ENCODE measurements at regions not wholly inside any gene's neighbourhood (a gene's known extent, or its start where the extent isn't known, plus 50 kb on each side); places are given as distances from the start of the nearest gene placed in this dataset.
"Not testable (repeated sequence)": the region's sequence is repeated elsewhere in the genome, so short reads cannot be mapped to it uniquely, and the experiment has no call there.

- DNase-seq (ENCODE audit: low read depth) = no peak
Observed at GRCh38 chr2:236895497-236895896, 190.2 kb upstream of the COPS8 start.

DNA sequence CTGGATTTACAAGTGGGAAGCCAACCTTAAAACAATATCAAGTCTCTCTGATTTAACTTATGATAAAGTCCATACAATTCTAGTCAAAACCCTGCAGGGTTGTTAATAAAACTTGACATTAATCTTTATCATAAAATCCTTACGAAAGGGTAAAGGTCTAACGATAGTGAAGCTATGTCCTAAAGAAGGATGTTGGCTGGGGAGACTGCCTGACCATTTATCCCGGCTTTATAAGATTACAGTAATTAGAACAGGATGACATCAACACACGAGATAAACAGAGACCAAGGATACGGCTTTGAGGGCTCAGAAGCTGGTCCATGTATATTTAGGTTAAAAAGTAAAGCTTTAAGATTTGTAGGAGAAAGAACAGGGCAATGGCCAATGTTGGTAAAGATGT is 189.0 kb upstream of the COPS8 start:
- no peak for DNase-seq (ENCODE audit: low read depth)

DNA sequence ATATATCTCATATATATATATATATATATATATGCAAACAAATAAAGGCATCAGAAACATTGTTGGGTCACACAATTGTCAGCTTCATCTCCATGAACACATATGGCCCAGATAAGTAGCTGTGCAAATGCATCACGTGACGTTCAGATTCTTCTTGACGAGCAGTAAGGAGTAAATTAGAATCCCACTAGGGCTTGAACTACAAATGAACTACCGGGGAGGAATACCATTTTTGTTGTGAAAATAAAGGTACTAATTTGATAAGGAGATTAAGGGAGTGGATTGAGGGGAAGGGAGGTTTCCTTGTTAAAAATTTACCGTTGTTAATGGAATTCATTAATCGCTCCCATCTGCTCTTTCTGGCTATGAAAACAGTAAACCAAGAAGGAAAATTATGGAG is 186.5 kb upstream of the COPS8 start:
- DNase-seq (ENCODE audit: low read depth) = no peak

DNA sequence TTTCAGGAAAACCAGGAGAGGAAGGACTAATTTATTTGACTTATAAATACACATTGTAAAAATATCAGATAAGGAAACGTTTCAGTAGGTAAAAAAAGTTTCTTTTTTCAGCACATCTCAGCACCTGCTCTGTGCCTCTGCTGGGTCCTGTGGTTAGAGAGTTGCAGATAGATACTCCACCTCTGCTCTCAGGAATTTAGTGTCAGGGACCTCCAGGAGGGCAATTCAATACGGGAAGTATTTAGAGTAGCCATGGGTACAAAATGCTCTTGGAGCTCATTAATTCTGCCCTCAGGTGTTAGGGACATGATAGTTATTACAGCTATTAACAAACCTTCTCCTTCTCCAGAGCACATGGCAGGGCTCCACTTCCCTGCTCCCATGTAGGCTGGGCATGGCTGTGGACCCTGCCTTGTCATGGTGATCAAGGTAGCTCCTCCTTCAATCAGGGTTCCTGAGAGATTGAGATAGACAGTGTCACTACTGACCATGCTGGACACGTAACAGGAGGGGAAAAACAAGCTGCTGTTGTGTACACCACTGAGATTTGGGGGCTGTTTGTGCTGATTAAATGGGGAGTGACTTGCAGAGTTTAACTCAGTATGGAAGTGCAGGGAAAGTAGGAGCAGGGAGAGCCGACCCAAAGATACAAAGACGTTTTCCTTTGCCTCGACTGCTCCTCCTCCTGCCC is 185.6 kb upstream of the COPS8 start:
- no peak for DNase-seq (ENCODE audit: low read depth)

GRCh38 chr2:236901956-236902355 is 183.7 kb upstream of the COPS8 start:
- no peak for DNase-seq (ENCODE audit: low read depth)

DNA sequence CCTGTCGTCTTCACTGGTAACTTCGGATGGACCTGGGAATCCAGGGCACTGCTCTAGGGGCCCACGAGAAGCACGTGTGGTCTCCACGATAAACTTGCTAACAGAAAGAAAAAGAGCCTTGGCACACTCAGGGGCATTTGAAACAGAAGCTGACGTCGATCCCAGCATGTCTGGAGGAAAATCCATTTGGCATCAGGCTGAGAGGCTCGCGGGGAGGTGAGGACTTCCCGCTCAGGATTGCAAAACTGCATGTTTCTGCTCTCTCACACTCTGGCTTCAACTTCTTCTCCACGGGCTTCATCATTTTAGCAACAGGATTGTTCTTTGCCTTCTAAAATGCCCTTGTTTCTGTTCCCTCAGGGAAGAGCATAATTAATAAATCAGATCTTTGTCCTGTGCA is 181.7 kb upstream of the COPS8 start:
- DNase-seq (ENCODE audit: low read depth) = no peak

- no peak for DNase-seq (ENCODE audit: low read depth)
Observed at GRCh38 chr2:236904389-236905263, 181.1 kb upstream of the COPS8 start.

- DNase-seq (ENCODE audit: low read depth) = no peak
Observed at GRCh38 chr2:236905976-236906375, 179.7 kb upstream of the COPS8 start.

DNA sequence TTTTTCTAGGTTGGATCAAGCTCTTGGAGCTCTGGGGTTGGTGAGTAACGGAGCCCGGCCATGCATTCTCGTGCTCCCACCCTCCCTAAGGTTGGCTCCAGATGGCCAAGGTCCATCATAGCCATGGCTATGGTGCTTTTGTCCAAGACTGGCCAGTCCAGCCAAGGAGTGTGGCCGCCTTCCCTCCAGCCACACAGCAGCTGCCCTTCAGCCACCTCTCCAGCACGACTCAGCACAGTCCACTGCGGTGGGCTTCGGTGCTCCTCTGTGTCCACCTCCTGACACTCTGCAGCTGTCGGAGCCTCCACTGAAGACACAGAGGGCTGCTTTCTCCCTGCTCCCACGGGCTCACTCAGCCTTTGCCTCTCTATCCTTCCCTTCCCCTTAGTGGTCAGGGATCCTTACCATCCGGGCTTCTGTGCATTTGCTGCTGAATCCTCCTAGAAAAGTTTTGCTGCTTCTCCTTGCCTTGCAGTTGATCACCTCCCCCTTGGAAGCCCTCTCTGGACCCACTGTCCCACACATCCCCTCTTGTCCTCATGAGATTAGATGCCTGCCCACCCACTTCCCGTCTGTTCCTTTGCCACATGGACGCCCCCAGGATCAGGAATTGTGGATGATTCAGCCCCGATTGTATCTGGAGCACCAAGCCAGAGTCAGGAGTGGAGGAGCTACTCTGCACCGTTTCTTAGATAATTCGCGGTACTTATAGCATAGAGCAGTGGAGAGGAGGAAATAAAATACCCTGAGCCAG is 177.1 kb upstream of the COPS8 start:
- no peak for DNase-seq (ENCODE audit: low read depth)

GRCh38 chr2:236909193-236909504 is 176.5 kb upstream of the COPS8 start:
- DNase-seq (ENCODE audit: low read depth) = no peak

DNA sequence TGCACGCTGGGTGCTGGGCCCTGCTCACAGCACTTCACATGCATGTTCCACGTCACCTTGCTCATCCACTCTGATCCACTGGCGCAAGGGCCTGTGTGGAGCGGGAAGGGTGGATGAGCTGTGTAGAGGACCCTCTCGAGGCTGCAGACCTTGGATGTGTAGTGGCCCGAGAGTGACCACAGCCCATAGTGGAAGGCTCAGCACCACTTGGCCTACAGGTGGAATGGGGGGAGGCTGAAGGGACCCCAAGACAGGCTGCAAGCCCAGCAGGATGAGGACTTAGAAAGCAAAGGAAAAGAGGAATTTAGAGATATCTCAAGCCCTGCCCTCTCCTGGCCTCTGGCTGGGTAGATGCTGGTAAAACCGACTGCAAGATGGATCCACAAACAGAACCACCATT is 175.9 kb upstream of the COPS8 start:
- no peak for DNase-seq (ENCODE audit: low read depth)

DNA sequence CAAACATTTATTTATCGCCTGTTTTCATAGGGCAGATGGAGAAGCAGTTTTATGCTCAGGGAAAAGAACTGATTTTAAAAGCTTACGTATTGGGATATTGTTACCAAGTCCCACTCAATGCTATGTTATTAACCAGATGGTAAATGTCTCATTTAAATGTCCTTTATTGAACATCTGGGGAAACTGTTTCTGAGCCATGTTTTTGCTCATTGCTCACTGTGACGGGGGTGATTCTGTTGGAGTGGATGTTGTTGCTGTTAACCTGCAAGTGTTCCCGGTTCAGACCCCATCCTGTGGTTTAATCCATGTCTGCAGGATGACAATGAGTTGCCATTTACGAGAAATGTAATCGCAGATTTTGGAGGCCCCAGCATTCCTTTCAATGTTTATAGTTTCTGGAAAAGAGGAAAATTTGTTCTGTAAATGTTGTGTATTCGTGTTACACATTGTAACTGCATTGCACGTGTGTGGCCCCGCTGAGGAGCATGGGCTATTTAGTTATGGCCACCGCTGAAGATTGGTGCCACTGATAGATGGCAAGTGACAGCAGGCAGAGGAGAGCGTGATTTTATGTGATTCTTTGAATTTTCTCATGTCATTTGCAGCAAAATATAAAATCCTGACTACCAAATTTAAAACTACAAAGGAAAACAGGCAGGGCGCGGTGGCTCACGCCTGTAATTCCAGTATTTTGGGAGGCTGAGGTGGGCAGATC is 174.8 kb upstream of the COPS8 start:
- no peak for DNase-seq (ENCODE audit: low read depth)

GRCh38 chr2:236912326-236913120 is 173.2 kb upstream of the COPS8 start:
- no peak for DNase-seq (ENCODE audit: low read depth)

DNA sequence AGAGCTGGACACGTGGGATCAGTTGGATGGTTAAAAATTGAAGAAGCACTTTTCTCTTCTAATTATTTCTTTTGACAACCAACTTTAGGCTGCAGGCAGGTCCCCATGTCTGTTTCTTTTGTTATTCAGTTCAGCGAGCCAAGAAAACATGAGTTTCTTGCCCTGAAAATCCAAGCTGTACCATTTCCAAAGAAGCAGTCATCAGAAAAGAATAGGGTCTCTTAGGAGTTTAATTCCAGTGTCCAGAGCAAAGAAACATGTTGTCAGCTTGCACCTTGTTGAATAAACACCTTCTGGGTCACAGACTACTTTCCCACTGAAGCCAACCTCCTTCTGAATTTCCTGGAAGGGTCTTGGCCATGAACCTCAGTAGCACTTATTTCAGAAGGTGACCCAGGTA is 170.5 kb upstream of the COPS8 start:
- no peak for DNase-seq (ENCODE audit: low read depth)

GRCh38 chr2:236915726-236916125 is 170.0 kb upstream of the COPS8 start:
- DNase-seq (ENCODE audit: low read depth) = no peak

GRCh38 chr2:236916181-236916580 is 169.5 kb upstream of the COPS8 start:
- DNase-seq (ENCODE audit: low read depth) = no peak

GRCh38 chr2:236916651-236917050 is 169.0 kb upstream of the COPS8 start:
- no peak for DNase-seq (ENCODE audit: low read depth)

DNA sequence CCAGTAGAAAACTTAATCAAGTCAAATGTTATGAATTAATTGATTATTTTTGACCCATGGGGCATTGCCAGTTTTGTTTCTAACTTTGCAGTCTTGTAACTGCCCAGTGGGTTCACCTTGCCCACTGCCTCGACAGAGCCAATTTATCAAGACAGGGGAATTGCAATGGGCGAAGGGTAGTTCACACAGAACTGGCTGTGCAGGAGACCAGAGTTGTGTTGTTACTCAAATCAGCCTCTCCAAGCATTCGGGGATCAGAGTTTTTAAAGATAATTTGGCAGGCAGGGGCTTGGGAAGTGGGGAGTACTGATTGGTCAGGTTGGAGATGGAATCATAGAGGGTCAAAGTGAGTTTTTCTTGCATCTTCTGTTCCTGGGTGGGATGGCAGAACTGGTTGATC is 168.5 kb upstream of the COPS8 start:
- no peak for DNase-seq (ENCODE audit: low read depth)

- DNase-seq (ENCODE audit: low read depth) = no peak
Observed at GRCh38 chr2:236918545-236918944, 167.1 kb upstream of the COPS8 start.

DNA sequence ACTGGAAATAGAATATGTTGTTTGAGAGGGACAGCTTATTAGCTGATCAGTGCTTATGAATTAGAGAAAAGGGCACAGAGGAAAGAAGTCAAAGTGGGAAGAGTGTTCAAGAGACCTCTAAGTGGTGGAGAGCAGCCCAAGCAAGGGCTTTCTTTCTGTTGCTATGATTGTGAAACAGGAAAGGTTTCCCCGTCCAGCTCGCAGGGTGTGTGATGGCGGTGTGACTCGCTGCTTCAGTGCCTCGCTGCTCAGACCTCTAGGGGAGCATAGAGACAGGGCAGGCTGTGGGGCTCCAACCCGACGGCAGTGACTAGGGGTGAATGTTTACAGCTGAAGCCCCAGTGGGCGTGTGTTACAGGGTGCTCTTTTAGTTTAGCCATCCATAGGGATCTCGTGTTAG is 166.5 kb upstream of the COPS8 start:
- no peak for DNase-seq (ENCODE audit: low read depth)

GRCh38 chr2:236919801-236920379 is 165.8 kb upstream of the COPS8 start:
- not testable (repeated sequence) for DNase-seq (ENCODE audit: low read depth)
